ENCODE measurements at regions not wholly inside any gene's neighbourhood (a gene's known extent, or its start where the extent isn't known, plus 50 kb on each side); places are given as distances from the start of the nearest gene placed in this dataset.

GRCh38 chr2:48161628-48162027 lies 152.9 kb upstream of the FOXN2 start:
- TF ChIP-seq BHLHE40 (IDR thresholded peaks at IDR 0.05; ENCODE audit: borderline replicate concordance) (no peak), SUZ12 (IDR thresholded peaks at IDR 0.05) (no peak), SP1 (IDR thresholded peaks at IDR 0.05) (no peak), ELF4 (IDR thresholded peaks at IDR 0.05) (no peak), L3MBTL2 (conservative IDR thresholded peaks at IDR 0.05) (no peak), FOXK2 (IDR thresholded peaks at IDR 0.05) (no peak), HDGF (IDR thresholded peaks at IDR 0.05; ENCODE audit: borderline replicate concordance) (no peak), FOXA1 (IDR thresholded peaks at IDR 0.05) (no peak), FOXM1 (IDR thresholded peaks at IDR 0.05; ENCODE audit: borderline replicate concordance) (no peak), ARNT (IDR thresholded peaks at IDR 0.05) (no peak), TARDBP (IDR thresholded peaks at IDR 0.05) (no peak), LEF1 (IDR thresholded peaks at IDR 0.05; ENCODE audit: borderline replicate concordance) (no peak)
- TF ChIP-seq, protein P1, sequence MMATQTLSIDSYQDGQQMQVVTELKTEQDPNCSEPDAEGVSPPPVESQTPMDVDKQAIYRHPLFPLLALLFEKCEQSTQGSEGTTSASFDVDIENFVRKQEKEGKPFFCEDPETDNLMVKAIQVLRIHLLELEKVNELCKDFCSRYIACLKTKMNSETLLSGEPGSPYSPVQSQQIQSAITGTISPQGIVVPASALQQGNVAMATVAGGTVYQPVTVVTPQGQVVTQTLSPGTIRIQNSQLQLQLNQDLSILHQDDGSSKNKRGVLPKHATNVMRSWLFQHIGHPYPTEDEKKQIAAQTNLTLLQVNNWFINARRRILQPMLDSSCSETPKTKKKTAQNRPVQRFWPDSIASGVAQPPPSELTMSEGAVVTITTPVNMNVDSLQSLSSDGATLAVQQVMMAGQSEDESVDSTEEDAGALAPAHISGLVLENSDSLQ (IDR thresholded peaks at IDR 0.05) = no peak

Measured in HEK293T (cell line).